ENCODE measurements at regions not wholly inside any gene's neighbourhood (a gene's known extent, or its start where the extent isn't known, plus 50 kb on each side); places are given as distances from the start of the nearest gene placed in this dataset.

DNA sequence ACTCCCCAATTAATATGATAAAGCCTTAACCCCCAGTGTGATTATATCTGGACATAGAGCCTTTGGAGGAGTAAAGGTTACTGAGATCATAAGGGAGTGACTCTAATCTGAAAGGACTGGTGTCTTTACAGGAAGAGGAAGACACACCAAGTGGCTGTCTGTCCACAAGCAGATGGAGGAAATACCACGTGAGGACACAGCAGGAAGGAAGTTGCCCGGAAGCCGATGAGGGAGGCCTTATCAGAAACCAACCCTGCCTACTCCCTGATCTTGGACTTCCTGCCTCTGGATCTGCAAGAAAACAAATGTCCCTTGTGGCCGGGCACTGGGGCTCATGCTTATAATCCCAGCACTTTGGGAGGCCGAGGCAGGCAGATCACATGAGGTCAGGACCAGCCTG is 110.3 kb upstream of the CHRM3 start:
- TF ChIP-seq, protein P1, sequence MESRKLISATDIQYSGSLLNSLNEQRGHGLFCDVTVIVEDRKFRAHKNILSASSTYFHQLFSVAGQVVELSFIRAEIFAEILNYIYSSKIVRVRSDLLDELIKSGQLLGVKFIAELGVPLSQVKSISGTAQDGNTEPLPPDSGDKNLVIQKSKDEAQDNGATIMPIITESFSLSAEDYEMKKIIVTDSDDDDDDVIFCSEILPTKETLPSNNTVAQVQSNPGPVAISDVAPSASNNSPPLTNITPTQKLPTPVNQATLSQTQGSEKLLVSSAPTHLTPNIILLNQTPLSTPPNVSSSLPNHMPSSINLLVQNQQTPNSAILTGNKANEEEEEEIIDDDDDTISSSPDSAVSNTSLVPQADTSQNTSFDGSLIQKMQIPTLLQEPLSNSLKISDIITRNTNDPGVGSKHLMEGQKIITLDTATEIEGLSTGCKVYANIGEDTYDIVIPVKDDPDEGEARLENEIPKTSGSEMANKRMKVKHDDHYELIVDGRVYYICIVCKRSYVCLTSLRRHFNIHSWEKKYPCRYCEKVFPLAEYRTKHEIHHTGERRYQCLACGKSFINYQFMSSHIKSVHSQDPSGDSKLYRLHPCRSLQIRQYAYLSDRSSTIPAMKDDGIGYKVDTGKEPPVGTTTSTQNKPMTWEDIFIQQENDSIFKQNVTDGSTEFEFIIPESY (IDR thresholded peaks at IDR 0.05), result no peak
- TF ChIP-seq, protein P2, sequence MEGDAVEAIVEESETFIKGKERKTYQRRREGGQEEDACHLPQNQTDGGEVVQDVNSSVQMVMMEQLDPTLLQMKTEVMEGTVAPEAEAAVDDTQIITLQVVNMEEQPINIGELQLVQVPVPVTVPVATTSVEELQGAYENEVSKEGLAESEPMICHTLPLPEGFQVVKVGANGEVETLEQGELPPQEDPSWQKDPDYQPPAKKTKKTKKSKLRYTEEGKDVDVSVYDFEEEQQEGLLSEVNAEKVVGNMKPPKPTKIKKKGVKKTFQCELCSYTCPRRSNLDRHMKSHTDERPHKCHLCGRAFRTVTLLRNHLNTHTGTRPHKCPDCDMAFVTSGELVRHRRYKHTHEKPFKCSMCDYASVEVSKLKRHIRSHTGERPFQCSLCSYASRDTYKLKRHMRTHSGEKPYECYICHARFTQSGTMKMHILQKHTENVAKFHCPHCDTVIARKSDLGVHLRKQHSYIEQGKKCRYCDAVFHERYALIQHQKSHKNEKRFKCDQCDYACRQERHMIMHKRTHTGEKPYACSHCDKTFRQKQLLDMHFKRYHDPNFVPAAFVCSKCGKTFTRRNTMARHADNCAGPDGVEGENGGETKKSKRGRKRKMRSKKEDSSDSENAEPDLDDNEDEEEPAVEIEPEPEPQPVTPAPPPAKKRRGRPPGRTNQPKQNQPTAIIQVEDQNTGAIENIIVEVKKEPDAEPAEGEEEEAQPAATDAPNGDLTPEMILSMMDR (IDR thresholded peaks at IDR 0.05; ENCODE audit: low read depth, low read length, missing input control), result no peak
- TF ChIP-seq JUND (IDR thresholded peaks at IDR 0.05), result no peak
- TF ChIP-seq YY1 (IDR thresholded peaks at IDR 0.05), result no peak
- TF ChIP-seq, protein P3, sequence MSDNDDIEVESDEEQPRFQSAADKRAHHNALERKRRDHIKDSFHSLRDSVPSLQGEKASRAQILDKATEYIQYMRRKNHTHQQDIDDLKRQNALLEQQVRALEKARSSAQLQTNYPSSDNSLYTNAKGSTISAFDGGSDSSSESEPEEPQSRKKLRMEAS (IDR thresholded peaks at IDR 0.05), result no peak
- TF ChIP-seq RAD21 (IDR thresholded peaks at IDR 0.05), result no peak
- no peak for TF ChIP-seq TAF1 (conservative IDR thresholded peaks at IDR 0.05)
- TF ChIP-seq, protein P4, sequence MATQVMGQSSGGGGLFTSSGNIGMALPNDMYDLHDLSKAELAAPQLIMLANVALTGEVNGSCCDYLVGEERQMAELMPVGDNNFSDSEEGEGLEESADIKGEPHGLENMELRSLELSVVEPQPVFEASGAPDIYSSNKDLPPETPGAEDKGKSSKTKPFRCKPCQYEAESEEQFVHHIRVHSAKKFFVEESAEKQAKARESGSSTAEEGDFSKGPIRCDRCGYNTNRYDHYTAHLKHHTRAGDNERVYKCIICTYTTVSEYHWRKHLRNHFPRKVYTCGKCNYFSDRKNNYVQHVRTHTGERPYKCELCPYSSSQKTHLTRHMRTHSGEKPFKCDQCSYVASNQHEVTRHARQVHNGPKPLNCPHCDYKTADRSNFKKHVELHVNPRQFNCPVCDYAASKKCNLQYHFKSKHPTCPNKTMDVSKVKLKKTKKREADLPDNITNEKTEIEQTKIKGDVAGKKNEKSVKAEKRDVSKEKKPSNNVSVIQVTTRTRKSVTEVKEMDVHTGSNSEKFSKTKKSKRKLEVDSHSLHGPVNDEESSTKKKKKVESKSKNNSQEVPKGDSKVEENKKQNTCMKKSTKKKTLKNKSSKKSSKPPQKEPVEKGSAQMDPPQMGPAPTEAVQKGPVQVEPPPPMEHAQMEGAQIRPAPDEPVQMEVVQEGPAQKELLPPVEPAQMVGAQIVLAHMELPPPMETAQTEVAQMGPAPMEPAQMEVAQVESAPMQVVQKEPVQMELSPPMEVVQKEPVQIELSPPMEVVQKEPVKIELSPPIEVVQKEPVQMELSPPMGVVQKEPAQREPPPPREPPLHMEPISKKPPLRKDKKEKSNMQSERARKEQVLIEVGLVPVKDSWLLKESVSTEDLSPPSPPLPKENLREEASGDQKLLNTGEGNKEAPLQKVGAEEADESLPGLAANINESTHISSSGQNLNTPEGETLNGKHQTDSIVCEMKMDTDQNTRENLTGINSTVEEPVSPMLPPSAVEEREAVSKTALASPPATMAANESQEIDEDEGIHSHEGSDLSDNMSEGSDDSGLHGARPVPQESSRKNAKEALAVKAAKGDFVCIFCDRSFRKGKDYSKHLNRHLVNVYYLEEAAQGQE (IDR thresholded peaks at IDR 0.05), result no peak
- TF ChIP-seq NR2F2 (IDR thresholded peaks at IDR 0.05), result no peak
- TF ChIP-seq SP1 (IDR thresholded peaks at IDR 0.05), result no peak
- TF ChIP-seq, protein P5, sequence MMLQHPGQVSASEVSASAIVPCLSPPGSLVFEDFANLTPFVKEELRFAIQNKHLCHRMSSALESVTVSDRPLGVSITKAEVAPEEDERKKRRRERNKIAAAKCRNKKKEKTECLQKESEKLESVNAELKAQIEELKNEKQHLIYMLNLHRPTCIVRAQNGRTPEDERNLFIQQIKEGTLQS (IDR thresholded peaks at IDR 0.05), result no peak
